ENCODE measurements at regions not wholly inside any gene's neighbourhood (a gene's known extent, or its start where the extent isn't known, plus 50 kb on each side); places are given as distances from the start of the nearest gene placed in this dataset.

- TF ChIP-seq, protein P1, sequence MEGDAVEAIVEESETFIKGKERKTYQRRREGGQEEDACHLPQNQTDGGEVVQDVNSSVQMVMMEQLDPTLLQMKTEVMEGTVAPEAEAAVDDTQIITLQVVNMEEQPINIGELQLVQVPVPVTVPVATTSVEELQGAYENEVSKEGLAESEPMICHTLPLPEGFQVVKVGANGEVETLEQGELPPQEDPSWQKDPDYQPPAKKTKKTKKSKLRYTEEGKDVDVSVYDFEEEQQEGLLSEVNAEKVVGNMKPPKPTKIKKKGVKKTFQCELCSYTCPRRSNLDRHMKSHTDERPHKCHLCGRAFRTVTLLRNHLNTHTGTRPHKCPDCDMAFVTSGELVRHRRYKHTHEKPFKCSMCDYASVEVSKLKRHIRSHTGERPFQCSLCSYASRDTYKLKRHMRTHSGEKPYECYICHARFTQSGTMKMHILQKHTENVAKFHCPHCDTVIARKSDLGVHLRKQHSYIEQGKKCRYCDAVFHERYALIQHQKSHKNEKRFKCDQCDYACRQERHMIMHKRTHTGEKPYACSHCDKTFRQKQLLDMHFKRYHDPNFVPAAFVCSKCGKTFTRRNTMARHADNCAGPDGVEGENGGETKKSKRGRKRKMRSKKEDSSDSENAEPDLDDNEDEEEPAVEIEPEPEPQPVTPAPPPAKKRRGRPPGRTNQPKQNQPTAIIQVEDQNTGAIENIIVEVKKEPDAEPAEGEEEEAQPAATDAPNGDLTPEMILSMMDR (IDR thresholded peaks at IDR 0.05; ENCODE audit: poor library complexity) = peak; percentile 55
- no peak for TF ChIP-seq EZH2phosphoT487 (IDR thresholded peaks at IDR 0.05; ENCODE audit: low read depth, severe bottlenecking, unreplicated experiment)
- TF ChIP-seq EZH2 (IDR thresholded peaks at IDR 0.05; ENCODE audit: borderline replicate concordance) = no peak
Observed at GRCh38 chr6:81465859-81466258, 286.6 kb downstream of the TENT5A start.

Measured in hepatocyte (in vitro differentiated cells).